WTC11 (cell line): ENCODE measurements at regions not wholly inside any gene's neighbourhood (a gene's known extent, or its start where the extent isn't known, plus 50 kb on each side); places are given as distances from the start of the nearest gene placed in this dataset.

Experiments used
- ATAC-seq: fragments of 200-7000 bp; cut with Tn5 transposase; 2 replicates; pipeline ENCODE4 v1.10.0; 2021; ENCODE audit warnings: mild to moderate bottlenecking, moderate library complexity
- CTCF ChIA-PET: fragments of 300-600 bp; sonication (Branson Sonifier 250); formaldehyde crosslinking; loops from one replicate; lab custom pipeline; 2021; ENCODE audit warnings: antibody characterized with exemption; lab: Charles Lee
- POLR2A ChIA-PET: fragments of 350-600 bp; sonication (Branson Sonifier 250); formaldehyde crosslinking; loops from one replicate; lab custom pipeline; 2021; ENCODE audit warnings: antibody characterized with exemption; lab: Charles Lee
- DNase-seq: peaks from one replicate; pipeline ENCODE4 v3.0.0; 2021; ENCODE audit warnings: low spot score
- H3K27ac Mint-ChIP-seq: 2 replicates; pipeline ENCODE4 v1.8.0; 2021; ENCODE audit warnings: mixed read lengths
- H3K27me3 Mint-ChIP-seq: 2 replicates; pipeline ENCODE4 v1.8.0; 2021; ENCODE audit warnings: low read depth, mild to moderate bottlenecking, moderate library complexity, mixed read lengths
- H3K36me3 Mint-ChIP-seq: 2 replicates; pipeline ENCODE4 v1.8.0; 2021; ENCODE audit warnings: mixed read lengths
- H3K4me1 Mint-ChIP-seq: 2 replicates; pipeline ENCODE4 v1.8.0; 2022; ENCODE audit warnings: mixed read lengths
- H3K4me3 Mint-ChIP-seq: 2 replicates; pipeline ENCODE4 v1.8.0; 2021; ENCODE audit warnings: mild to moderate bottlenecking, moderate library complexity, mixed read lengths
- H3K9me3 Mint-ChIP-seq: 2 replicates; pipeline ENCODE4 v1.8.0; 2021; ENCODE audit warnings: mixed read lengths
- ARID4B ChIP-seq: sonication (generic); formaldehyde crosslinking; IDR thresholded peaks from 2 replicates; pipeline ENCODE4 v1.8.0; 2023; ENCODE audit warnings: missing genetic modification reagents, mild to moderate bottlenecking, borderline replicate concordance
- CDX4 ChIP-seq: fragments of 250-450 bp; sonication (Bioruptor Pico); IDR thresholded peaks from 2 replicates; pipeline ENCODE4 v1.9.0; 2021; ENCODE audit warnings: moderate library complexity, mild to moderate bottlenecking, inconsistent platforms, borderline replicate concordance
- ESRRA ChIP-seq: sonication (generic); formaldehyde crosslinking; IDR thresholded peaks from 2 replicates; pipeline ENCODE4 v1.8.1; 2022; ENCODE audit warnings: mild to moderate bottlenecking, missing genetic modification reagents, borderline replicate concordance
- FOXJ3 ChIP-seq: sonication (generic); formaldehyde crosslinking; IDR thresholded peaks from 2 replicates; pipeline ENCODE4 v1.9.0; 2021; ENCODE audit warnings: missing genetic modification reagents, mild to moderate bottlenecking, borderline replicate concordance
- GABPB1 ChIP-seq: sonication (generic); formaldehyde crosslinking; IDR thresholded peaks from 2 replicates; pipeline ENCODE4 v1.8.1; 2023; ENCODE audit warnings: mild to moderate bottlenecking, missing genetic modification reagents
- KAT7 ChIP-seq: sonication (generic); formaldehyde crosslinking; IDR thresholded peaks from 2 replicates; pipeline ENCODE4 v1.8.1; 2023; ENCODE audit warnings: missing genetic modification reagents, mild to moderate bottlenecking, borderline replicate concordance
- MAX ChIP-seq: sonication (generic); formaldehyde crosslinking; IDR thresholded peaks from 2 replicates; pipeline ENCODE4 v1.8.0; 2022; ENCODE audit warnings: mild to moderate bottlenecking, missing genetic modification reagents
- MLX ChIP-seq: sonication (generic); formaldehyde crosslinking; IDR thresholded peaks from 2 replicates; pipeline ENCODE4 v1.8.1; 2023; ENCODE audit warnings: mild to moderate bottlenecking, missing genetic modification reagents, moderate library complexity
- NFYB ChIP-seq: sonication (generic); formaldehyde crosslinking; conservative IDR thresholded peaks from 2 replicates; pipeline ENCODE4 v1.8.0; 2022; ENCODE audit warnings: low read depth, missing genetic modification reagents
- NR1H2 ChIP-seq: sonication (generic); formaldehyde crosslinking; IDR thresholded peaks from 2 replicates; pipeline ENCODE4 v1.9.0; 2021; ENCODE audit warnings: mild to moderate bottlenecking, moderate library complexity, missing genetic modification reagents
- SOX15 ChIP-seq: fragments of 250-450 bp; sonication (Bioruptor Pico); IDR thresholded peaks from 2 replicates; pipeline ENCODE4 v1.9.0; 2021; ENCODE audit warnings: mild to moderate bottlenecking
- TCF7 ChIP-seq: sonication (generic); formaldehyde crosslinking; IDR thresholded peaks from 2 replicates; pipeline ENCODE4 v1.8.0; 2022; ENCODE audit warnings: mild to moderate bottlenecking, low read depth, missing genetic modification reagents, moderate library complexity
- ZMAT4 ChIP-seq: fragments of 250-450 bp; sonication (Bioruptor Pico); IDR thresholded peaks from 2 replicates; pipeline ENCODE4 v1.9.0; 2021; ENCODE audit warnings: mild to moderate bottlenecking
- ZNF138 ChIP-seq: sonication (generic); formaldehyde crosslinking; conservative IDR thresholded peaks from 2 replicates; pipeline ENCODE4 v1.8.1; 2022; ENCODE audit warnings: mild to moderate bottlenecking, moderate library complexity, missing genetic modification reagents
- ZNF317 ChIP-seq: sonication (generic); formaldehyde crosslinking; IDR thresholded peaks from 2 replicates; pipeline ENCODE4 v1.8.1; 2023; ENCODE audit warnings: low read depth, mild to moderate bottlenecking, moderate library complexity, missing genetic modification reagents, borderline replicate concordance
- ZNF671 ChIP-seq: fragments of 250-450 bp; sonication (Bioruptor Pico); IDR thresholded peaks from 2 replicates; pipeline ENCODE4 v1.8.0; 2021; ENCODE audit warnings: mild to moderate bottlenecking
- ZSCAN18 ChIP-seq: fragments of 250-450 bp; sonication (Bioruptor Pico); IDR thresholded peaks from 2 replicates; pipeline ENCODE4 v2.1.2; 2022; ENCODE audit warnings: mild to moderate bottlenecking, moderate library complexity

- Mint-ChIP-seq H3K36me3 (no peaks in the 10 kb centered on the region), H3K4me1 (peaks cover 8% of the 10 kb centered on the region), H3K27me3 (no peaks in the 10 kb centered on the region), H3K9me3 (0 out of 2 replicates have a peak, but pooled peaks cover 3% of the 10 kb centered on the region), H3K27ac (no peak overlapping the region), H3K4me3 (no peak overlapping the region)
- POLR2A ChIA-PET: no interaction called here
- CTCF ChIA-PET: no interaction called here
- DNase-seq: no peak
- ATAC-seq: no peak
- TF ChIP-seq GABPB1 (CRISPR knock-in tag): no peak
- TF ChIP-seq FOXJ3 (CRISPR knock-in tag): no peak
- no peak for TF ChIP-seq TCF7 (CRISPR knock-in tag)
- no peak for TF ChIP-seq MLX (CRISPR knock-in tag)
These were observed 751.1 kb upstream of the FANCL start for GRCh38 chr2:58992062-58992706.

GRCh38 chr2:58991357-58991756 lies 750.2 kb upstream of the FANCL start:
- ATAC-seq (no peak), DNase-seq (no peak)
- no peaks in the 10 kb centered on the region for H3K27me3 Mint-ChIP-seq
- CTCF ChIA-PET: interaction anchor here (1.4 kb wide), 1 partner anchor 34 kb away, joined by 3 read pairs; no protein-coding TSS in a partner anchor
- TF ChIP-seq ZNF671 (CRISPR knock-in tag) (no peak), ZSCAN18 (CRISPR knock-in tag) (no peak), NR1H2 (CRISPR knock-in tag) (no peak), CDX4 (CRISPR knock-in tag) (no peak), ZNF317 (CRISPR knock-in tag) (no peak), ZMAT4 (no peak), SOX15 (CRISPR knock-in tag) (no peak), ZNF138 (no peak), ESRRA (no peak), KAT7 (CRISPR knock-in tag) (no peak), NFYB (CRISPR knock-in tag) (no peak), ARID4B (CRISPR knock-in tag) (no peak), MAX (CRISPR knock-in tag) (no peak)
- H3K36me3 Mint-ChIP-seq: no peaks in the 10 kb centered on the region
- H3K9me3 Mint-ChIP-seq: 0 out of 2 replicates have a peak, but pooled peaks cover 3% of the 10 kb centered on the region
- no peak overlapping the region for H3K27ac Mint-ChIP-seq
- no peak overlapping the region for H3K4me3 Mint-ChIP-seq
- H3K4me1 Mint-ChIP-seq: peaks cover 8% of the 10 kb centered on the region
- POLR2A ChIA-PET: no interaction called here
